ENCODE measurements at regions not wholly inside any gene's neighbourhood (a gene's known extent, or its start where the extent isn't known, plus 50 kb on each side); places are given as distances from the start of the nearest gene placed in this dataset.

DNA sequence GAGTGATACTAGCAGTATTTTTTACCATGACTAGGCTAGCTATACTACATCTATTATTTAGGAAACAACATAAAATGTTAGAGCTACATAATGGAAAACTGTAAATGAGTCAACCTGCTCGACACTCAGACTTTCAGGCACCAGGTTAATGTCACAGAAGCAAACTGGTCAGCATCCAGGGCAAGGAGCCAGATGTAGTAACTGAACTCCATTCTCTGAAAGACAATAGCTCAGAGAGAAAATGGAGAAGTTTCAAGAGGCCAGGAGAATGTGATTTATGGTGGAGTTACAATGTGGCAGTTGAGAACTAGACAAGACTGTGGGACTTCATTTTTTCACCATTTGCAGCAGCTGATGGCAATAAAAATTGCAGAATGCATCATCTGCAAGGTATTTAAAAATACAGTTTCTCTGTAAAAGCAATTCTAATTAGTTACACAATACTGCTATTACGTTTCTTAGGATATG is 342.7 kb upstream of the PABPC4L start:
- Histone ChIP-seq H3K9me2 (ENCODE audit: insufficient read depth) (no peaks in the 10 kb centered on the region), H3K27ac (no peak overlapping the region), H3K4me2 (no peak overlapping the region), H3K4me3 (no peak overlapping the region), H3K4me1 (replicated peaks; ENCODE audit: insufficient read depth) (no peaks in the 10 kb centered on the region), H2AFZ (no peak overlapping the region), H4K20me1 (ENCODE audit: insufficient read depth) (no peaks in the 10 kb centered on the region), H3F3A (ENCODE audit: insufficient read depth, low read depth) (no peaks in the 10 kb centered on the region), H3K36me3 (ENCODE audit: low read depth) (no peaks in the 10 kb centered on the region), H3K27me3 (ENCODE audit: insufficient read depth, low read depth) (no peaks in the 10 kb centered on the region), H3K79me2 (ENCODE audit: low read depth) (no peaks in the 10 kb centered on the region), H3K9me3 (ENCODE audit: insufficient read depth, low read depth) (no peaks in the 10 kb centered on the region)
- TF ChIP-seq, protein P1, sequence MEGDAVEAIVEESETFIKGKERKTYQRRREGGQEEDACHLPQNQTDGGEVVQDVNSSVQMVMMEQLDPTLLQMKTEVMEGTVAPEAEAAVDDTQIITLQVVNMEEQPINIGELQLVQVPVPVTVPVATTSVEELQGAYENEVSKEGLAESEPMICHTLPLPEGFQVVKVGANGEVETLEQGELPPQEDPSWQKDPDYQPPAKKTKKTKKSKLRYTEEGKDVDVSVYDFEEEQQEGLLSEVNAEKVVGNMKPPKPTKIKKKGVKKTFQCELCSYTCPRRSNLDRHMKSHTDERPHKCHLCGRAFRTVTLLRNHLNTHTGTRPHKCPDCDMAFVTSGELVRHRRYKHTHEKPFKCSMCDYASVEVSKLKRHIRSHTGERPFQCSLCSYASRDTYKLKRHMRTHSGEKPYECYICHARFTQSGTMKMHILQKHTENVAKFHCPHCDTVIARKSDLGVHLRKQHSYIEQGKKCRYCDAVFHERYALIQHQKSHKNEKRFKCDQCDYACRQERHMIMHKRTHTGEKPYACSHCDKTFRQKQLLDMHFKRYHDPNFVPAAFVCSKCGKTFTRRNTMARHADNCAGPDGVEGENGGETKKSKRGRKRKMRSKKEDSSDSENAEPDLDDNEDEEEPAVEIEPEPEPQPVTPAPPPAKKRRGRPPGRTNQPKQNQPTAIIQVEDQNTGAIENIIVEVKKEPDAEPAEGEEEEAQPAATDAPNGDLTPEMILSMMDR (conservative IDR thresholded peaks at IDR 0.05), result no peak
- TF ChIP-seq EZH2 (IDR thresholded peaks at IDR 0.05; ENCODE audit: low read depth), result no peak
- DNase-seq, result no peak
- BruUV-seq (replicated peaks), result no TSS peak
- ChIA-PET CTCF (no interaction called here), POLR2A (ENCODE audit: unreplicated experiment) (no interaction called here)
- intact Hi-C loops (cut with micrococcal nuclease; ENCODE audit: unreplicated experiment), result no loop called here

DNA sequence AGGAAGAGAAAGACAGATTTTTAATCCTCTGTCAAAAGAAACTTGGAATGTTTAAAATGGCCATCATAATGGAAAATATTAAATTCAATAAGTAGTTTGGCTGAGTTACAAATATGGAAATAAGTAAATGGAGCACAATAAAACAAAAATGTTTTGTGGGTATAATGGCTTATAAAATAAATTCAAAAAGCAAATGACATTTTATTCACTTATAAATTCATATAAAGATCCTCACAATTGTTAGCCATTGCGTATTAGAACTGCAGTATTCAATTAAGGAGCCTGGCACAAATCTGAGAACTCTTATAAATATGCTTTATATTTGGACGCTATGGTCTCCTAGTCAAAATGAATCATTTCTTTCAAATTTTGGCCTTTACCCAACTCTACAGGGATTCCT is 339.0 kb upstream of the PABPC4L start:
- Histone ChIP-seq H3K36me3 (ENCODE audit: low read depth) (no peaks in the 10 kb centered on the region), H3K4me3 (no peak overlapping the region), H3K27ac (no peak overlapping the region), H3K27me3 (ENCODE audit: insufficient read depth, low read depth) (no peaks in the 10 kb centered on the region), H4K20me1 (ENCODE audit: insufficient read depth) (no peaks in the 10 kb centered on the region), H3K9me2 (ENCODE audit: insufficient read depth) (no peaks in the 10 kb centered on the region), H3K79me2 (ENCODE audit: low read depth) (no peaks in the 10 kb centered on the region), H3K9me3 (ENCODE audit: insufficient read depth, low read depth) (no peaks in the 10 kb centered on the region), H3K4me2 (no peak overlapping the region), H3K4me1 (replicated peaks; ENCODE audit: insufficient read depth) (no peaks in the 10 kb centered on the region), H3F3A (ENCODE audit: insufficient read depth, low read depth) (no peaks in the 10 kb centered on the region), H2AFZ (no peak overlapping the region)
- CTCF ChIA-PET, result no interaction called here
- intact Hi-C loops (cut with micrococcal nuclease; ENCODE audit: unreplicated experiment), result no loop called here
- no peak for DNase-seq
- BruUV-seq (replicated peaks), result no TSS peak
- POLR2A ChIA-PET (ENCODE audit: unreplicated experiment), result no interaction called here
- TF ChIP-seq, protein P1 (conservative IDR thresholded peaks at IDR 0.05), result no peak
- TF ChIP-seq EZH2 (IDR thresholded peaks at IDR 0.05; ENCODE audit: low read depth), result no peak

DNA sequence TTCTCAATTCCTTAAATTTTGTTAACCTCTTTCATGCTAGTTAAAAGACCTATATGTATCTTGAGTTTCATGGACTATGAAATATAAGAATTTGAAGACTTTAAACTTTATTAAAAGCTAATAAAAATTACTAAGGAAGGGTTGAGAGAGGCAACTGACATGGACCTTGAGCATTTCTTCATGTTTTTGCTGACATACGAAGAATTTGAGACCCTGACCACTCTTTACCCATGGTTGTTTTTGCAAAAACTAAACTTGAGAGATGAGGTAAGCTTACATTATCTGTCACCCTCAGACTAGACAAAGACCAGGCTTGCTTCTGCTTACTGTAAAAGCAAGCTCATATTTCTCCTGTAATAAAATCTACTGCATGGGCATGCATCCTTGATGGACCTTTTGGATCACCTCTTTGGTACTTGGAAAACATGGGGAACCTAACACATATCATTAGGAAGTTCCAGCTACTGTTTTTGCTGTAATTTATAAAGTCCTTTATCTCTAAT is 338.2 kb upstream of the PABPC4L start:
- Histone ChIP-seq H3K27me3 (ENCODE audit: insufficient read depth, low read depth) (no peaks in the 10 kb centered on the region), H3K9me2 (ENCODE audit: insufficient read depth) (no peaks in the 10 kb centered on the region), H3K9me3 (ENCODE audit: insufficient read depth, low read depth) (no peaks in the 10 kb centered on the region), H3K4me1 (replicated peaks; ENCODE audit: insufficient read depth) (no peaks in the 10 kb centered on the region), H2AFZ (no peak overlapping the region), H3F3A (ENCODE audit: insufficient read depth, low read depth) (no peaks in the 10 kb centered on the region), H3K27ac (no peak overlapping the region), H3K36me3 (ENCODE audit: low read depth) (no peaks in the 10 kb centered on the region), H4K20me1 (ENCODE audit: insufficient read depth) (no peaks in the 10 kb centered on the region), H3K4me2 (no peak overlapping the region), H3K4me3 (no peak overlapping the region), H3K79me2 (ENCODE audit: low read depth) (no peaks in the 10 kb centered on the region)
- BruUV-seq (replicated peaks), result no TSS peak
- ChIA-PET CTCF (no interaction called here), POLR2A (ENCODE audit: unreplicated experiment) (no interaction called here)
- TF ChIP-seq, protein P1 (conservative IDR thresholded peaks at IDR 0.05), result no peak
- no peak for TF ChIP-seq EZH2 (IDR thresholded peaks at IDR 0.05; ENCODE audit: low read depth)
- DNase-seq, result no peak
- intact Hi-C loops (cut with micrococcal nuclease; ENCODE audit: unreplicated experiment), result no loop called here
